ENCODE measurements at regions not wholly inside any gene's neighbourhood (a gene's known extent, or its start where the extent isn't known, plus 50 kb on each side); places are given as distances from the start of the nearest gene placed in this dataset.
"Not testable (repeated sequence)": the region's sequence is repeated elsewhere in the genome, so short reads cannot be mapped to it uniquely, and the experiment has no call there.

- not testable (repeated sequence) for H3K9me3 ChIP-seq (ENCODE audit: low read depth, low read length); H3K4me1 ChIP-seq (ENCODE audit: insufficient read depth, low read length); H3K36me3 ChIP-seq (ENCODE audit: insufficient read depth, low read length); H3K27ac ChIP-seq (ENCODE audit: low read depth, low read length); H4K20me1 ChIP-seq (ENCODE audit: insufficient read depth, low read length); H3K4me2 ChIP-seq (ENCODE audit: insufficient read depth, low read length); H3K79me2 ChIP-seq (ENCODE audit: insufficient read depth, low read length); H3K4me3 ChIP-seq (ENCODE audit: insufficient read depth, low read length); H2AFZ ChIP-seq (ENCODE audit: low read length); DNase-seq (ENCODE audit: insufficient read length, low spot score, missing footprints); H3K27me3 ChIP-seq (ENCODE audit: insufficient read depth, low read length)
Observed at GRCh38 chr10:42230115-42230514, 408.3 kb downstream of the ZNF33B start.

- not testable (repeated sequence) for H2AFZ ChIP-seq (ENCODE audit: low read length); H3K9me3 ChIP-seq (ENCODE audit: low read depth, low read length); H3K27me3 ChIP-seq (ENCODE audit: insufficient read depth, low read length); H3K27ac ChIP-seq (ENCODE audit: low read depth, low read length); DNase-seq (ENCODE audit: insufficient read length, low spot score, missing footprints); H3K36me3 ChIP-seq (ENCODE audit: insufficient read depth, low read length); H3K4me3 ChIP-seq (ENCODE audit: insufficient read depth, low read length); H4K20me1 ChIP-seq (ENCODE audit: insufficient read depth, low read length); H3K79me2 ChIP-seq (ENCODE audit: insufficient read depth, low read length); H3K4me2 ChIP-seq (ENCODE audit: insufficient read depth, low read length); H3K4me1 ChIP-seq (ENCODE audit: insufficient read depth, low read length)
Observed at GRCh38 chr10:42227859-42228258, 410.5 kb downstream of the ZNF33B start.

- not testable (repeated sequence) for H3K27me3 ChIP-seq (ENCODE audit: insufficient read depth, low read length); H3K4me1 ChIP-seq (ENCODE audit: insufficient read depth, low read length); H3K79me2 ChIP-seq (ENCODE audit: insufficient read depth, low read length); H3K27ac ChIP-seq (ENCODE audit: low read depth, low read length); H3K4me3 ChIP-seq (ENCODE audit: insufficient read depth, low read length); DNase-seq (ENCODE audit: insufficient read length, low spot score, missing footprints); H3K4me2 ChIP-seq (ENCODE audit: insufficient read depth, low read length); H3K36me3 ChIP-seq (ENCODE audit: insufficient read depth, low read length); H4K20me1 ChIP-seq (ENCODE audit: insufficient read depth, low read length); H2AFZ ChIP-seq (ENCODE audit: low read length); H3K9me3 ChIP-seq (ENCODE audit: low read depth, low read length)
Observed at GRCh38 chr10:42193588-42193987, 444.8 kb downstream of the ZNF33B start.

GRCh38 chr10:42192450-42192849 lies 445.9 kb downstream of the ZNF33B start:
- not testable (repeated sequence) for DNase-seq (ENCODE audit: insufficient read length, low spot score, missing footprints); H2AFZ ChIP-seq (ENCODE audit: low read length); H3K9me3 ChIP-seq (ENCODE audit: low read depth, low read length); H3K36me3 ChIP-seq (ENCODE audit: insufficient read depth, low read length); H3K79me2 ChIP-seq (ENCODE audit: insufficient read depth, low read length); H3K27ac ChIP-seq (ENCODE audit: low read depth, low read length); H3K4me2 ChIP-seq (ENCODE audit: insufficient read depth, low read length); H3K27me3 ChIP-seq (ENCODE audit: insufficient read depth, low read length); H3K4me1 ChIP-seq (ENCODE audit: insufficient read depth, low read length); H4K20me1 ChIP-seq (ENCODE audit: insufficient read depth, low read length); H3K4me3 ChIP-seq (ENCODE audit: insufficient read depth, low read length)
- TF ChIP-seq, protein P1, sequence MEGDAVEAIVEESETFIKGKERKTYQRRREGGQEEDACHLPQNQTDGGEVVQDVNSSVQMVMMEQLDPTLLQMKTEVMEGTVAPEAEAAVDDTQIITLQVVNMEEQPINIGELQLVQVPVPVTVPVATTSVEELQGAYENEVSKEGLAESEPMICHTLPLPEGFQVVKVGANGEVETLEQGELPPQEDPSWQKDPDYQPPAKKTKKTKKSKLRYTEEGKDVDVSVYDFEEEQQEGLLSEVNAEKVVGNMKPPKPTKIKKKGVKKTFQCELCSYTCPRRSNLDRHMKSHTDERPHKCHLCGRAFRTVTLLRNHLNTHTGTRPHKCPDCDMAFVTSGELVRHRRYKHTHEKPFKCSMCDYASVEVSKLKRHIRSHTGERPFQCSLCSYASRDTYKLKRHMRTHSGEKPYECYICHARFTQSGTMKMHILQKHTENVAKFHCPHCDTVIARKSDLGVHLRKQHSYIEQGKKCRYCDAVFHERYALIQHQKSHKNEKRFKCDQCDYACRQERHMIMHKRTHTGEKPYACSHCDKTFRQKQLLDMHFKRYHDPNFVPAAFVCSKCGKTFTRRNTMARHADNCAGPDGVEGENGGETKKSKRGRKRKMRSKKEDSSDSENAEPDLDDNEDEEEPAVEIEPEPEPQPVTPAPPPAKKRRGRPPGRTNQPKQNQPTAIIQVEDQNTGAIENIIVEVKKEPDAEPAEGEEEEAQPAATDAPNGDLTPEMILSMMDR (IDR thresholded peaks at IDR 0.05; ENCODE audit: extremely low read depth, low read depth, low read length) = peak; percentile 40

DNA sequence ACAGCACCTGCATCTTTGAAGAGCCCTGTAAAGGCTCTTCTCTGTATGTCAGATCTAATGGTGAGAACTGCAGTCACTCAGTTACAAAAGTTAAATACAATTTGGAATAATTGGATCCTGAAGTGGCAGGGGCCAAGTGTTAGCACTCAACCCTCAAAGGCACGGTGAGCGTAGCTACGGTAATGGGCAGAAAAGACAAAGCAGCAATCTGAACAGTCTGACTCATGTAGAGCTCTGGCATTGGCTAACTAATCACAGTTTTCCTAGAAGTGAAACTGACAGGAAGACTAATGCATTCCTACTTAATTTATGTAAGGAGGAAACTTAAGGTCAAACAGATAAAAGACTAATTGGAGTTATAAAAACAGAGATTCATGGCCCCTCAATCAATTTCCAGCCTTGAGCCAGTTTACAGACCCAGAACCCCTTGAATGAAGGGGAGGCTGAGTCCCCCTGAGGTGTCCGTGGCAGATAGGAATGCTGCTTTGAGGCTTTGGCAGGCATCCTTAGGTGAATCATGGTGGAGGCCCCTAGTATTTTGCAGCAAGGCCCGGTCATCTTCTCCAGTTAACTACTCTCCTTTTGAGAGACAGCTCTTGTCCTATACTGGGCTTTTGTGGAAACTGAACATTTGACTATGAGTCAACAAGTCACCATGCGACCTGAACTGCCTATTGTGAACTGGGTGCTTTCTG lies 450.7 kb downstream of the ZNF33B start:
- H3K79me2 ChIP-seq (ENCODE audit: insufficient read depth, low read length); DNase-seq (ENCODE audit: insufficient read length, low spot score, missing footprints); H3K9me3 ChIP-seq (ENCODE audit: low read depth, low read length); H2AFZ ChIP-seq (ENCODE audit: low read length); H3K27ac ChIP-seq (ENCODE audit: low read depth, low read length); H3K36me3 ChIP-seq (ENCODE audit: insufficient read depth, low read length); H4K20me1 ChIP-seq (ENCODE audit: insufficient read depth, low read length); H3K27me3 ChIP-seq (ENCODE audit: insufficient read depth, low read length); H3K4me2 ChIP-seq (ENCODE audit: insufficient read depth, low read length); H3K4me3 ChIP-seq (ENCODE audit: insufficient read depth, low read length); H3K4me1 ChIP-seq (ENCODE audit: insufficient read depth, low read length): not testable (repeated sequence)

All from osteoblast (primary cell).